ENCODE measurements at regions not wholly inside any gene's neighbourhood (a gene's known extent, or its start where the extent isn't known, plus 50 kb on each side); places are given as distances from the start of the nearest gene placed in this dataset.

- Histone ChIP-seq H3K4me2 (ENCODE audit: low read length) (no peak overlapping the region), H3K27ac (ENCODE audit: low read depth, low read length, poor library complexity, severe bottlenecking) (no peak overlapping the region), H2AFZ (ENCODE audit: low read length) (no peak overlapping the region), H3K36me3 (ENCODE audit: insufficient read depth, low read length) (no peaks in the 10 kb centered on the region), H3K9me2 (ENCODE audit: insufficient read depth, low read length) (no peaks in the 10 kb centered on the region), H3K79me2 (ENCODE audit: insufficient read depth, low read depth, low read length) (no peaks in the 10 kb centered on the region), H3K9me3 (ENCODE audit: low read length) (no peaks in the 10 kb centered on the region), H4K20me1 (ENCODE audit: insufficient read depth, low read length) (no peaks in the 10 kb centered on the region), H3K4me1 (ENCODE audit: insufficient read depth, low read length, poor library complexity, severe bottlenecking) (no peaks in the 10 kb centered on the region), H3K4me3 (ENCODE audit: low read depth, low read length, poor library complexity, severe bottlenecking) (no peak overlapping the region)
- no peak for DNase-seq (ENCODE audit: low spot score)
- intact Hi-C loops (cut with micrococcal nuclease; ENCODE audit: unreplicated experiment): no loop called here
- TF ChIP-seq EZH2phosphoT487 (IDR thresholded peaks at IDR 0.05; ENCODE audit: borderline replicate concordance, low read depth, low read length) (no peak), CTCF (conservative IDR thresholded peaks at IDR 0.05; ENCODE audit: low read length) (no peak)
- no TSS peak for BruUV-seq (replicated peaks)
- ChIA-PET POLR2A (no interaction called here), CTCF (ENCODE audit: unreplicated experiment) (no interaction called here)
Observed at GRCh38 chr13:81480634-81481033, 1139.7 kb upstream of the SPRY2 start.

GRCh38 chr13:81473366-81473899 is 1132.5 kb upstream of the SPRY2 start:
- TF ChIP-seq EZH2phosphoT487 (IDR thresholded peaks at IDR 0.05; ENCODE audit: borderline replicate concordance, low read depth, low read length) (no peak), CTCF (conservative IDR thresholded peaks at IDR 0.05; ENCODE audit: low read length) (no peak)
- H3K36me3 ChIP-seq (ENCODE audit: insufficient read depth, low read length): no peaks in the 10 kb centered on the region
- POLR2A ChIA-PET: no interaction called here
- H3K4me3 ChIP-seq (ENCODE audit: low read depth, low read length, poor library complexity, severe bottlenecking): no peak overlapping the region
- H3K4me2 ChIP-seq (ENCODE audit: low read length): no peak overlapping the region
- CTCF ChIA-PET (ENCODE audit: unreplicated experiment): no interaction called here
- no peaks in the 10 kb centered on the region for H3K4me1 ChIP-seq (ENCODE audit: insufficient read depth, low read length, poor library complexity, severe bottlenecking)
- no TSS peak for BruUV-seq (replicated peaks)
- no peaks in the 10 kb centered on the region for H3K9me3 ChIP-seq (ENCODE audit: low read length)
- DNase-seq (ENCODE audit: low spot score): no peak
- no peak overlapping the region for H2AFZ ChIP-seq (ENCODE audit: low read length)
- H3K27ac ChIP-seq (ENCODE audit: low read depth, low read length, poor library complexity, severe bottlenecking): no peak overlapping the region
- intact Hi-C loops (cut with micrococcal nuclease; ENCODE audit: unreplicated experiment): no loop called here
- no peaks in the 10 kb centered on the region for H3K79me2 ChIP-seq (ENCODE audit: insufficient read depth, low read depth, low read length)
- H3K9me2 ChIP-seq (ENCODE audit: insufficient read depth, low read length): no peaks in the 10 kb centered on the region
- no peaks in the 10 kb centered on the region for H4K20me1 ChIP-seq (ENCODE audit: insufficient read depth, low read length)

- no peaks in the 10 kb centered on the region for H3K4me1 ChIP-seq (ENCODE audit: insufficient read depth, low read length, poor library complexity, severe bottlenecking)
- no peak overlapping the region for H3K4me2 ChIP-seq (ENCODE audit: low read length)
- H3K36me3 ChIP-seq (ENCODE audit: insufficient read depth, low read length): no peaks in the 10 kb centered on the region
- ChIA-PET POLR2A (no interaction called here), CTCF (ENCODE audit: unreplicated experiment) (no interaction called here)
- no peak overlapping the region for H2AFZ ChIP-seq (ENCODE audit: low read length)
- no peaks in the 10 kb centered on the region for H3K9me2 ChIP-seq (ENCODE audit: insufficient read depth, low read length)
- H3K79me2 ChIP-seq (ENCODE audit: insufficient read depth, low read depth, low read length): no peaks in the 10 kb centered on the region
- no peaks in the 10 kb centered on the region for H3K9me3 ChIP-seq (ENCODE audit: low read length)
- DNase-seq (ENCODE audit: low spot score): no peak
- TF ChIP-seq EZH2phosphoT487 (IDR thresholded peaks at IDR 0.05; ENCODE audit: borderline replicate concordance, low read depth, low read length) (no peak), CTCF (conservative IDR thresholded peaks at IDR 0.05; ENCODE audit: low read length) (no peak)
- BruUV-seq (replicated peaks): no TSS peak
- no peak overlapping the region for H3K27ac ChIP-seq (ENCODE audit: low read depth, low read length, poor library complexity, severe bottlenecking)
- H3K4me3 ChIP-seq (ENCODE audit: low read depth, low read length, poor library complexity, severe bottlenecking): no peak overlapping the region
- H4K20me1 ChIP-seq (ENCODE audit: insufficient read depth, low read length): no peaks in the 10 kb centered on the region
- intact Hi-C loops (cut with micrococcal nuclease; ENCODE audit: unreplicated experiment): no loop called here
Observed at GRCh38 chr13:81458170-81458569, 1117.2 kb upstream of the SPRY2 start.
